ENCODE measurements at regions not wholly inside any gene's neighbourhood (a gene's known extent, or its start where the extent isn't known, plus 50 kb on each side); places are given as distances from the start of the nearest gene placed in this dataset.

DNA sequence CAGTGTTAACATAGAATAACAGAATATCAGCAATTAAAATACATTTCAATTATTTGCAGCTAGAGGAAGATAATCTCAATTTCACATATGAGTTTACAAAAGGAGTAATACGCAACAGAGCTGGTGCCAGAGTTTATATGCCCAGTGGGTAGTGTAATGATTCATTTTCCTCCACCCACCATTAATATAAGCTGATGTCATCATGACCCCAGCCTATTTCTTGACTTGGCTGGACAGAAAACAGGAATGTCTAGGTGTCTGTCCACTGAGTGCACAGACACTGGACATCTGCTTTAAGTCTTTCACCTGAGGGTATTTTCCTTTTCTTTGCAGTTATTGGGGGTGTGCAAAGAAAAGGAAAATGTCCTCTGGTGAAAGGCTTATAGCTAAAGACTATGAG is 335.5 kb downstream of the TBC1D4 start:
- TF ChIP-seq, protein P1, sequence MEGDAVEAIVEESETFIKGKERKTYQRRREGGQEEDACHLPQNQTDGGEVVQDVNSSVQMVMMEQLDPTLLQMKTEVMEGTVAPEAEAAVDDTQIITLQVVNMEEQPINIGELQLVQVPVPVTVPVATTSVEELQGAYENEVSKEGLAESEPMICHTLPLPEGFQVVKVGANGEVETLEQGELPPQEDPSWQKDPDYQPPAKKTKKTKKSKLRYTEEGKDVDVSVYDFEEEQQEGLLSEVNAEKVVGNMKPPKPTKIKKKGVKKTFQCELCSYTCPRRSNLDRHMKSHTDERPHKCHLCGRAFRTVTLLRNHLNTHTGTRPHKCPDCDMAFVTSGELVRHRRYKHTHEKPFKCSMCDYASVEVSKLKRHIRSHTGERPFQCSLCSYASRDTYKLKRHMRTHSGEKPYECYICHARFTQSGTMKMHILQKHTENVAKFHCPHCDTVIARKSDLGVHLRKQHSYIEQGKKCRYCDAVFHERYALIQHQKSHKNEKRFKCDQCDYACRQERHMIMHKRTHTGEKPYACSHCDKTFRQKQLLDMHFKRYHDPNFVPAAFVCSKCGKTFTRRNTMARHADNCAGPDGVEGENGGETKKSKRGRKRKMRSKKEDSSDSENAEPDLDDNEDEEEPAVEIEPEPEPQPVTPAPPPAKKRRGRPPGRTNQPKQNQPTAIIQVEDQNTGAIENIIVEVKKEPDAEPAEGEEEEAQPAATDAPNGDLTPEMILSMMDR (IDR thresholded peaks at IDR 0.05), result no peak
- TF ChIP-seq POLR2A (IDR thresholded peaks at IDR 0.05) (no peak), POLR2AphosphoS5 (IDR thresholded peaks at IDR 0.05) (no peak)
